Transverse colon (tissue), 4 donors: ENCODE measurements at regions not wholly inside any gene's neighbourhood (a gene's known extent, or its start where the extent isn't known, plus 50 kb on each side); places are given as distances from the start of the nearest gene placed in this dataset.

Experiments used
- CTCF ChIP-seq, 5 experiments: fragments of 200-600 bp in 3 of 5; fragments of 450-650 bp in 2 of 5; sonication (generic) in 3 of 5; IDR thresholded peaks; 1 replicate in 2 of 5; 2 replicates in 3 of 5; pipeline ENCODE4 v1.5.1; 2016 to 2017; ENCODE audit warnings: antibody characterized with exemption in 5 of 5, inconsistent platforms in 3 of 5, mild to moderate bottlenecking in 2 of 5, moderate library complexity in 1 of 5
- EP300 ChIP-seq: sonication (generic); formaldehyde crosslinking; IDR thresholded peaks from one replicate; pipeline ENCODE4 v1.6.1; 2017; ENCODE audit warnings: antibody characterized with exemption, low read depth
- POLR2AphosphoS5 ChIP-seq, 3 donors: sonication (generic); formaldehyde crosslinking; IDR thresholded peaks; one replicate each; pipeline ENCODE4 v1.6.1; 2016; ENCODE audit warnings: antibody characterized with exemption in 3 of 3

- TF ChIP-seq CTCF (IDR thresholded peaks at IDR 0.05) (no peak), EP300 (no peak), POLR2AphosphoS5 (IDR thresholded peaks at IDR 0.05) (no peak)
Observed at GRCh38 chr10:28403090-28403489, 100.2 kb upstream of the MPP7 start.
